ENCODE measurements at regions not wholly inside any gene's neighbourhood (a gene's known extent, or its start where the extent isn't known, plus 50 kb on each side); places are given as distances from the start of the nearest gene placed in this dataset.

DNA sequence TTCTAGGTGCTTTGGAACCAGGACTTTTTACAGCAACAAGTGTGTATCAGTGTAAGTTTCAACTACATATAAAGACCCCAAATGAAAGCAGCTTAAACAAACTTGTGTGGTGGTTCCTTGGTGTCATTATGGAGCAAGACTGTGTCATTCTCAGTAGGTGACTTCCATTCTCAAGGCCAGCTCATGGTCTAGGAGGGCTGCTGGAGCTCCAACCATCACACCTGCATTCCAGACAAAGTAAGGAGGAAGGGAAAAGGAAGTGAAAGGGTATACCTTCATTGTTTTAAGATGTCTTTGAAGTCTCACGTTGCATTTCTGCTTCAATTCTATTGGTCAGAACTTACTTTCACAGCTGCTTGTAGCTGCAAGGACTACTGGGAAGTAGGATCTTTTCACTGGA, 188.6 kb downstream of the C1orf94 start:
- no peak for TF ChIP-seq POLR2AphosphoS5 (IDR thresholded peaks at IDR 0.05; ENCODE audit: low read depth, low read length)
- TF ChIP-seq, protein P1, sequence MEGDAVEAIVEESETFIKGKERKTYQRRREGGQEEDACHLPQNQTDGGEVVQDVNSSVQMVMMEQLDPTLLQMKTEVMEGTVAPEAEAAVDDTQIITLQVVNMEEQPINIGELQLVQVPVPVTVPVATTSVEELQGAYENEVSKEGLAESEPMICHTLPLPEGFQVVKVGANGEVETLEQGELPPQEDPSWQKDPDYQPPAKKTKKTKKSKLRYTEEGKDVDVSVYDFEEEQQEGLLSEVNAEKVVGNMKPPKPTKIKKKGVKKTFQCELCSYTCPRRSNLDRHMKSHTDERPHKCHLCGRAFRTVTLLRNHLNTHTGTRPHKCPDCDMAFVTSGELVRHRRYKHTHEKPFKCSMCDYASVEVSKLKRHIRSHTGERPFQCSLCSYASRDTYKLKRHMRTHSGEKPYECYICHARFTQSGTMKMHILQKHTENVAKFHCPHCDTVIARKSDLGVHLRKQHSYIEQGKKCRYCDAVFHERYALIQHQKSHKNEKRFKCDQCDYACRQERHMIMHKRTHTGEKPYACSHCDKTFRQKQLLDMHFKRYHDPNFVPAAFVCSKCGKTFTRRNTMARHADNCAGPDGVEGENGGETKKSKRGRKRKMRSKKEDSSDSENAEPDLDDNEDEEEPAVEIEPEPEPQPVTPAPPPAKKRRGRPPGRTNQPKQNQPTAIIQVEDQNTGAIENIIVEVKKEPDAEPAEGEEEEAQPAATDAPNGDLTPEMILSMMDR (IDR thresholded peaks at IDR 0.05 in 2 of 3, conservative IDR thresholded peaks at IDR 0.05 in 1 of 3; ENCODE audit: borderline replicate concordance in 1 of 3, insufficient read depth in 1 of 3, low read depth in 2 of 3, low read length in 2 of 3) = no peak
- no peak for TF ChIP-seq EZH2phosphoT487 (IDR thresholded peaks at IDR 0.05; ENCODE audit: borderline replicate concordance)
- no peak for TF ChIP-seq POLR2A (IDR thresholded peaks at IDR 0.05; ENCODE audit: borderline replicate concordance, extremely low read depth, insufficient read depth, insufficient read length)
- TF ChIP-seq, protein P2, sequence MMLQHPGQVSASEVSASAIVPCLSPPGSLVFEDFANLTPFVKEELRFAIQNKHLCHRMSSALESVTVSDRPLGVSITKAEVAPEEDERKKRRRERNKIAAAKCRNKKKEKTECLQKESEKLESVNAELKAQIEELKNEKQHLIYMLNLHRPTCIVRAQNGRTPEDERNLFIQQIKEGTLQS (IDR thresholded peaks at IDR 0.05) = no peak
- no peak for TF ChIP-seq YY1 (IDR thresholded peaks at IDR 0.05; ENCODE audit: extremely low read depth, insufficient replicate concordance, low read depth, low read length)
- TF ChIP-seq RAD21 (IDR thresholded peaks at IDR 0.05; ENCODE audit: low read depth) = no peak
- TF ChIP-seq CEBPB (IDR thresholded peaks at IDR 0.05; ENCODE audit: low read depth) = no peak
- TF ChIP-seq, protein P3, sequence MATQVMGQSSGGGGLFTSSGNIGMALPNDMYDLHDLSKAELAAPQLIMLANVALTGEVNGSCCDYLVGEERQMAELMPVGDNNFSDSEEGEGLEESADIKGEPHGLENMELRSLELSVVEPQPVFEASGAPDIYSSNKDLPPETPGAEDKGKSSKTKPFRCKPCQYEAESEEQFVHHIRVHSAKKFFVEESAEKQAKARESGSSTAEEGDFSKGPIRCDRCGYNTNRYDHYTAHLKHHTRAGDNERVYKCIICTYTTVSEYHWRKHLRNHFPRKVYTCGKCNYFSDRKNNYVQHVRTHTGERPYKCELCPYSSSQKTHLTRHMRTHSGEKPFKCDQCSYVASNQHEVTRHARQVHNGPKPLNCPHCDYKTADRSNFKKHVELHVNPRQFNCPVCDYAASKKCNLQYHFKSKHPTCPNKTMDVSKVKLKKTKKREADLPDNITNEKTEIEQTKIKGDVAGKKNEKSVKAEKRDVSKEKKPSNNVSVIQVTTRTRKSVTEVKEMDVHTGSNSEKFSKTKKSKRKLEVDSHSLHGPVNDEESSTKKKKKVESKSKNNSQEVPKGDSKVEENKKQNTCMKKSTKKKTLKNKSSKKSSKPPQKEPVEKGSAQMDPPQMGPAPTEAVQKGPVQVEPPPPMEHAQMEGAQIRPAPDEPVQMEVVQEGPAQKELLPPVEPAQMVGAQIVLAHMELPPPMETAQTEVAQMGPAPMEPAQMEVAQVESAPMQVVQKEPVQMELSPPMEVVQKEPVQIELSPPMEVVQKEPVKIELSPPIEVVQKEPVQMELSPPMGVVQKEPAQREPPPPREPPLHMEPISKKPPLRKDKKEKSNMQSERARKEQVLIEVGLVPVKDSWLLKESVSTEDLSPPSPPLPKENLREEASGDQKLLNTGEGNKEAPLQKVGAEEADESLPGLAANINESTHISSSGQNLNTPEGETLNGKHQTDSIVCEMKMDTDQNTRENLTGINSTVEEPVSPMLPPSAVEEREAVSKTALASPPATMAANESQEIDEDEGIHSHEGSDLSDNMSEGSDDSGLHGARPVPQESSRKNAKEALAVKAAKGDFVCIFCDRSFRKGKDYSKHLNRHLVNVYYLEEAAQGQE (IDR thresholded peaks at IDR 0.05; ENCODE audit: low read depth) = no peak
- TF ChIP-seq FOSL1 (IDR thresholded peaks at IDR 0.05; ENCODE audit: low read depth) = no peak
- no peak for TF ChIP-seq EGR1 (IDR thresholded peaks at IDR 0.05; ENCODE audit: low read depth)
- no peak for TF ChIP-seq SRF (IDR thresholded peaks at IDR 0.05; ENCODE audit: low read depth)
- TF ChIP-seq EZH2 (IDR thresholded peaks at IDR 0.05) = no peak
- no peak for TF ChIP-seq ELF1 (IDR thresholded peaks at IDR 0.05; ENCODE audit: borderline replicate concordance, low read depth)

All from HCT116 (cell line).